ENCODE measurements at regions not wholly inside any gene's neighbourhood (a gene's known extent, or its start where the extent isn't known, plus 50 kb on each side); places are given as distances from the start of the nearest gene placed in this dataset.

DNA sequence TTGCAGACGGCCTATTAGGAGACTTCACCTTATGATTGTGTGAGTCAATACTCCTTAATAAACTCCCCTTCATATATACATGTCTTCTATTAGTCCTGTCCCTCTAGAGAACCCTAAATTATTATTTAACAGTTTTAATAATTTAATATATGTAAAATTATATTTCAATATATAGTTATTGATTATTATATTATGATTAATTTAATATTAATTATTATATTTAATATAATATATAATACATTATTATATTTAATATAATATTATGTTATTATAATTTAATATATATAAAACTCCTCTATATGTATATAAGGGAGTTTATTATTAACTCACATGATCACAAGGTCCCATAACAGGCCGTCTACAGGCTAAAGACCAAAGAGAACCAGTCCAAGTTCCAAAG lies 533.2 kb downstream of the ARAP2 start:
- Histone ChIP-seq H3K27ac (ENCODE audit: low read length) (no peak overlapping the region), H3K4me1 (ENCODE audit: control insufficient read depth, insufficient read depth, low read length) (no peaks in the 10 kb centered on the region), H3K9me3 (ENCODE audit: control insufficient read depth, insufficient read depth, low read depth, low read length) (no peaks in the 10 kb centered on the region; the same call in 1 of the 2 replicates), H3K36me3 (ENCODE audit: control insufficient read depth, insufficient read depth, low read length) (no peaks in the 10 kb centered on the region), H3K27me3 (ENCODE audit: control insufficient read depth, insufficient read depth, low read length) (no peaks in the 10 kb centered on the region), H3K4me3 (ENCODE audit: low read depth in 2 of 2, low read length in 2 of 2) (no peak overlapping the region)
- ATAC-seq = no peak
- BruUV-seq (replicated peaks) = no TSS peak
- ChIA-PET POLR2A (no interaction called here), CTCF (no interaction called here)
- TF ChIP-seq CTCF (IDR thresholded peaks at IDR 0.05) = no peak
- TF ChIP-seq TCF7L2 (IDR thresholded peaks at IDR 0.05; ENCODE audit: low read depth, low read length) = no peak
- TF ChIP-seq POLR2AphosphoS5 (IDR thresholded peaks at IDR 0.05; ENCODE audit: low read depth, low read length) = no peak
- TF ChIP-seq SIN3A (IDR thresholded peaks at IDR 0.05; ENCODE audit: borderline replicate concordance, insufficient read depth, low read depth, low read length) = no peak
- TF ChIP-seq REST (IDR thresholded peaks at IDR 0.05; ENCODE audit: insufficient read depth in 1 of 2, low read depth in 2 of 2, low read length in 1 of 2) = no peak
- in situ Hi-C loops (cut with HindIII; ENCODE audit: low pct_unique_long_range_greater_than_20kb, low sequenced_read_pairs) = no loop called here
- DNase-seq (ENCODE audit: low read depth, low spot score) = no peak
- intact Hi-C loops (cut with micrococcal nuclease; ENCODE audit: unreplicated experiment) = no loop called here

DNA sequence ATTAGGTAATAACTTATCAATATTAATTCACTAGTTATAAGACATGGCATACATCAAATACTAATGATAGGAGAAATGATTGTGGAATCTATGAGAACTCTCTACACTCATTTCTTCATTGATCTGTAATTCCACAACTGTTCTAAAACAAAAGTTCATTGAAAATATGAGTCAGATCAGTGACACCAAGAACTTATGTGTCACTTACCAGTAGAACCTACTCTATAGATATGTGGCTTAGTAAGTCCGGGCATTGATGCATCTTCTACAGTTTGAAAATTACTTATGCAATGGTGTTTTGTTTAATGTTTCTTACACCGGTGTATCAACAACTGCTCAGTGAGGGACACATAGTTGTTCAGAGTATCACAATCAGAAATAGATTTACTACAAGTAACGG lies 520.3 kb downstream of the ARAP2 start:
- DNase-seq (ENCODE audit: low read depth, low spot score) (no peak), ATAC-seq (no peak)
- Histone ChIP-seq H3K27ac (ENCODE audit: low read length) (no peak overlapping the region), H3K36me3 (ENCODE audit: control insufficient read depth, insufficient read depth, low read length) (no peaks in the 10 kb centered on the region), H3K4me3 (ENCODE audit: low read depth in 2 of 2, low read length in 2 of 2) (no peak overlapping the region), H3K27me3 (ENCODE audit: control insufficient read depth, insufficient read depth, low read length) (no peaks in the 10 kb centered on the region), H3K9me3 (ENCODE audit: control insufficient read depth, insufficient read depth, low read depth, low read length) (no peaks in the 10 kb centered on the region), H3K4me1 (ENCODE audit: control insufficient read depth, insufficient read depth, low read length) (no peaks in the 10 kb centered on the region)
- CTCF ChIA-PET = no interaction called here
- BruUV-seq (replicated peaks) = no TSS peak
- intact Hi-C loops (cut with micrococcal nuclease; ENCODE audit: unreplicated experiment) = no loop called here
- no peak for TF ChIP-seq POLR2AphosphoS5 (IDR thresholded peaks at IDR 0.05; ENCODE audit: low read depth, low read length)
- in situ Hi-C loops (cut with HindIII; ENCODE audit: low pct_unique_long_range_greater_than_20kb, low sequenced_read_pairs) = no loop called here
- POLR2A ChIA-PET = no interaction called here

- Histone ChIP-seq H3K36me3 (ENCODE audit: control insufficient read depth, insufficient read depth, low read length) (no peaks in the 10 kb centered on the region), H3K27ac (ENCODE audit: low read length) (no peak overlapping the region), H3K9me3 (ENCODE audit: control insufficient read depth, insufficient read depth, low read depth, low read length) (no peaks in the 10 kb centered on the region), H3K4me1 (ENCODE audit: control insufficient read depth, insufficient read depth, low read length) (no peaks in the 10 kb centered on the region), H3K4me3 (ENCODE audit: low read depth in 2 of 2, low read length in 2 of 2) (no peak overlapping the region), H3K27me3 (ENCODE audit: control insufficient read depth, insufficient read depth, low read length) (no peaks in the 10 kb centered on the region)
- CTCF ChIA-PET = no interaction called here
- intact Hi-C loops (cut with micrococcal nuclease; ENCODE audit: unreplicated experiment) (no loop called here), in situ Hi-C loops (cut with HindIII; ENCODE audit: low pct_unique_long_range_greater_than_20kb, low sequenced_read_pairs) (no loop called here)
- no TSS peak for BruUV-seq (replicated peaks)
- POLR2A ChIA-PET = no interaction called here
- no peak for TF ChIP-seq TCF7L2 (IDR thresholded peaks at IDR 0.05; ENCODE audit: low read depth, low read length)
- no peak for TF ChIP-seq REST (IDR thresholded peaks at IDR 0.05; ENCODE audit: insufficient read depth in 1 of 2, low read depth in 2 of 2, low read length in 1 of 2)
- no peak for TF ChIP-seq CTCF (IDR thresholded peaks at IDR 0.05)
- no peak for TF ChIP-seq POLR2AphosphoS5 (IDR thresholded peaks at IDR 0.05; ENCODE audit: low read depth, low read length)
- TF ChIP-seq SIN3A (IDR thresholded peaks at IDR 0.05; ENCODE audit: borderline replicate concordance, insufficient read depth, low read depth, low read length) = no peak
- DNase-seq (ENCODE audit: low read depth, low spot score) (no peak), ATAC-seq (no peak)
These were observed 519.2 kb downstream of the ARAP2 start for GRCh38 chr4:35725131-35725530.

Data from Panc1 (cell line).